K562 (cell line): ENCODE measurements at regions not wholly inside any gene's neighbourhood (a gene's known extent, or its start where the extent isn't known, plus 50 kb on each side); places are given as distances from the start of the nearest gene placed in this dataset.

Experiments used
- ATAC-seq: fragments of 200-7000 bp; cut with Tn5 transposase; 3 replicates; pipeline ENCODE4 v1.9.1; 2020; ENCODE audit warnings: moderate library complexity
- BruUV-seq: library from RNA; stranded (reverse); fragments of 400-500 nt; replicated peaks from 2 replicates; lab custom pipeline; 2021; lab: Mats Ljungman, UMichigan
- CTCF ChIA-PET: fragments of 300-600 bp; formaldehyde crosslinking; extraction: SDS; loops from one replicate; lab custom pipeline; 2021; ENCODE audit warnings: low intra/inter-chr PET ratio; lab: Yijun Ruan, JAX
- POLR2A ChIA-PET: fragments of 300-600, 350-650 bp; sonication (Branson Sonifier 250); formaldehyde crosslinking; extraction: SDS; loops from one replicate; lab custom pipeline; 2021; ENCODE audit warnings: antibody characterized with exemption, inconsistent platforms; lab: Yijun Ruan, JAX
- DNase-seq, 4 experiments: peaks; one replicate each; pipeline versions ENCODE4 v3.0.0 to v3.0.0-alpha.2; 2011 to 2018; ENCODE audit warnings: low spot score in 3 of 4, mixed read lengths in 3 of 4; ENCODE audit errors: extremely low read depth in 1 of 4
- FAIRE-seq: peaks from 2 replicates; lab custom pipeline; 2011; peaks lifted over from hg19 to GRCh38; lab: Jason Lieb, UNC
- H2AFZ ChIP-seq: 2 replicates; pipeline ENCODE4 v1.6.0; 2011; ENCODE audit warnings: low read depth, low read length, control low read depth, inconsistent platforms
- H3K27ac ChIP-seq: fragments of 200-600 bp; 3 replicates; pipeline ENCODE4 v1.8.0; 2011; ENCODE audit warnings: low read depth, mild to moderate bottlenecking, control low read depth, inconsistent platforms, low read length, moderate library complexity, mixed read lengths; ENCODE audit errors: extremely low read depth
- H3K27me3 ChIP-seq, 2 experiments: fragments of 300-600 bp in 1 of 2; 2 replicates in 1 of 2; 3 replicates in 1 of 2; pipeline versions ENCODE4 v1.6.0 to v1.8.0; 2011; ENCODE audit warnings: inconsistent platforms in 2 of 2, low read length in 2 of 2, mild to moderate bottlenecking in 1 of 2, mixed read lengths in 1 of 2, moderate library complexity in 1 of 2; ENCODE audit not compliant: control insufficient read depth in 2 of 2, insufficient read depth in 2 of 2
- H3K36me3 ChIP-seq: fragments of 300-600 bp; 3 replicates; pipeline ENCODE4 v1.8.0; 2011; ENCODE audit warnings: mild to moderate bottlenecking, low read length, inconsistent platforms; ENCODE audit not compliant: control insufficient read depth, insufficient read depth
- H3K4me1 ChIP-seq, 2 experiments: fragments of 200-600 bp in 1 of 2; replicated peaks in 1 of 2; 2 replicates in 1 of 2; 3 replicates in 1 of 2; pipeline versions ENCODE4 v1.5.1 to v1.8.0; 2011; ENCODE audit warnings: inconsistent platforms in 2 of 2, low read length in 2 of 2, mild to moderate bottlenecking in 1 of 2, mixed read lengths in 1 of 2, moderate library complexity in 1 of 2; ENCODE audit not compliant: control insufficient read depth in 2 of 2, insufficient read depth in 2 of 2
- H3K4me2 ChIP-seq: 2 replicates; pipeline ENCODE4 v1.6.1; 2011; ENCODE audit warnings: low read length, control low read depth, inconsistent platforms, mixed read lengths; ENCODE audit not compliant: insufficient read depth
- H3K4me3 ChIP-seq: fragments of 200-600 bp; sonication (generic), shearing (Covaris generic); 2 replicates; pipeline ENCODE4 v1.5.1; 2016; ENCODE audit warnings: control low read depth, inconsistent platforms
- H3K79me2 ChIP-seq: fragments of 200-600 bp; 3 replicates; pipeline ENCODE4 v1.8.0; 2011; ENCODE audit warnings: low read length, inconsistent platforms; ENCODE audit not compliant: control insufficient read depth, insufficient read depth
- H3K9ac ChIP-seq, 2 experiments: 2 replicates each; pipeline versions ENCODE4 v1.6.0 to v1.6.1; 2011; ENCODE audit warnings: low read depth in 2 of 2, low read length in 2 of 2, control low read depth in 1 of 2, inconsistent platforms in 1 of 2, mild to moderate bottlenecking in 1 of 2, mixed read lengths in 1 of 2; ENCODE audit not compliant: insufficient read depth in 1 of 2
- H3K9me1 ChIP-seq: one replicate; pipeline ENCODE4 v1.6.0; 2011; ENCODE audit warnings: inconsistent platforms, mild to moderate bottlenecking, low read length, moderate library complexity; ENCODE audit not compliant: control insufficient read depth, insufficient read depth
- H3K9me3 ChIP-seq: replicated peaks from 2 replicates; pipeline ENCODE4 v1.5.1; 2011; ENCODE audit warnings: low read depth, low read length, inconsistent platforms; ENCODE audit not compliant: control insufficient read depth, insufficient read depth
- H4K20me1 ChIP-seq: replicated peaks from 2 replicates; pipeline ENCODE4 v1.6.1; 2011; ENCODE audit warnings: low read length, inconsistent platforms, mixed read lengths; ENCODE audit not compliant: control insufficient read depth, insufficient read depth
- KLF16 ChIP-seq: IDR thresholded peaks from 2 replicates; pipeline ENCODE4 v1.6.1; 2016; ENCODE audit warnings: antibody characterized with exemption
- MEF2D ChIP-seq: conservative IDR thresholded peaks from 2 replicates; pipeline ENCODE4 v1.6.1; 2016; ENCODE audit warnings: low read depth, missing genetic modification characterization, missing compliant biosample characterization
- NCOA6 ChIP-seq: fragments of 450-650 bp; IDR thresholded peaks from 2 replicates; pipeline ENCODE4 v1.6.1; 2017; ENCODE audit warnings: mild to moderate bottlenecking
- PHB ChIP-seq: fragments of 250-450 bp; sonication (Bioruptor Pico); IDR thresholded peaks from 2 replicates; pipeline ENCODE4 v1.5.0; 2021
- ZNF212 ChIP-seq: fragments of 450-650 bp; formaldehyde crosslinking; IDR thresholded peaks from 2 replicates; pipeline ENCODE4 v1.4.0; 2020; ENCODE audit warnings: mild to moderate bottlenecking
- ZNF316 ChIP-seq: fragments of 450-650 bp; IDR thresholded peaks from 2 replicates; pipeline ENCODE4 v1.6.1; 2016
- ZNF384 ChIP-seq: IDR thresholded peaks from 2 replicates; pipeline ENCODE4 v1.6.1; 2012; ENCODE audit warnings: low read depth, low read length, improper control_type of control experiment
- ZNF583 ChIP-seq: fragments of 250-450 bp; sonication (Bioruptor Pico); IDR thresholded peaks from 2 replicates; pipeline ENCODE4 v1.4.0; 2020
- WGBS: fragments of 100-300 bp; shearing (Covaris generic); methylation state at CpG from one replicate; pipeline ENCODE4 v1.1.6; 2016; ENCODE audit warnings: low coverage, mixed read lengths; ENCODE audit not compliant: insufficient coverage; ENCODE audit errors: missing lambda C conversion rate; 5-methylcytosine and 5-hydroxymethylcytosine counted together
- in situ Hi-C: fragments of 300-500 bp; cut with MboI; formaldehyde crosslinking; loops from 4 replicates; pipeline ENCODE4 v1.15.0; 2018; ENCODE audit warnings: inconsistent platforms, mixed read lengths
- intact Hi-C: fragments of 100-400 bp; cut with micrococcal nuclease; formaldehyde crosslinking; loops from 2 replicates; pipeline ENCODE4 v1.14.2; 2022
- TF ChIP-seq, protein P1 (sequence below): sonication (generic); formaldehyde crosslinking; IDR thresholded peaks from 2 replicates; pipeline ENCODE4 v1.8.1; 2023; ENCODE audit warnings: mild to moderate bottlenecking, missing genetic modification reagents, moderate library complexity
- TF ChIP-seq, protein P2 (sequence below): fragments of 250-450 bp; sonication (Bioruptor Pico); IDR thresholded peaks from 2 replicates; pipeline ENCODE4 v1.5.0; 2021; ENCODE audit warnings: mild to moderate bottlenecking, borderline replicate concordance
- TF ChIP-seq, protein P3 (sequence below): fragments of 450-650 bp; formaldehyde crosslinking; IDR thresholded peaks from 2 replicates; pipeline ENCODE4 v1.4.0; 2020; ENCODE audit warnings: mild to moderate bottlenecking, moderate library complexity
- TF ChIP-seq, protein P4 (sequence below): sonication (generic); IDR thresholded peaks from 2 replicates; pipeline ENCODE4 v1.6.1; 2016
- TF ChIP-seq, protein P5 (sequence below): IDR thresholded peaks from 2 replicates; pipeline ENCODE4 v1.6.1; 2016; ENCODE audit warnings: missing genetic modification characterization, missing compliant biosample characterization

DNA sequence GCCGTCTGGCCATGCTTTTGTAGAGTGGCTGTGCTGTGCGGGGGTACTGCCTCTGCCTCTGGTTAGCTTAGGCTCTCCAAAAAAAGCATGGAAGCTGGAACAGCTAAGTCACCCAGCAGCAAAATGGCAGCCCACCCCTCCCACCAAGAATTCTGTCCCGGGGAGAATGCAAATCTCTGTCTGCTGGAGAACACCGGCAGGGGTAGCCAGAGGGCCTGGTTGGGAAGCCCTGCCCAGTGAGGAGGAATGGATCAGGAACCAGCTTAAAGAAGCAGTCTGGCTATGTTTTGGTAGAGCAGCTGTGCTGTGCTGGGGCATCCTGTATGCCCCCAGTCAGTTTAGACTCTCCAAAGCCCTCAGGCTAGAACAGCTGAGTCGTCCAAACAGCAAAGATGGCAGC is 56.2 kb upstream of the PTPRG start:
- H3K9me3 ChIP-seq: no peaks in the 10 kb centered on the region
- no peaks in the 10 kb centered on the region for H3K79me2 ChIP-seq
- intact Hi-C loops (no loop called here), in situ Hi-C loops (no loop called here)
- FAIRE-seq (no peak), ATAC-seq (no peak), DNase-seq (no peak)
- no peak overlapping the region for H3K27ac ChIP-seq
- no peaks in the 10 kb centered on the region for H3K36me3 ChIP-seq
- no peak overlapping the region for H3K4me2 ChIP-seq
- peaks cover 0 to 7% of the 10 kb centered on the region in 2 experiments; a peak in 2 of 5 replicates for H3K27me3 ChIP-seq
- no peak overlapping the region for H2AFZ ChIP-seq
- no peak overlapping the region for H3K9ac ChIP-seq
- no peaks in the 10 kb centered on the region for H4K20me1 ChIP-seq
- no TSS peak for BruUV-seq
- CTCF ChIA-PET: no interaction called here
- H3K4me3 ChIP-seq: no peak overlapping the region
- WGBS: 0% methylated on average over 1 of the region's 5 CpGs
- H3K4me1 ChIP-seq: no peaks in the 10 kb centered on the region
- H3K9me1 ChIP-seq: no peaks in the 10 kb centered on the region
- TF ChIP-seq PHB (no peak), MEF2D (no peak), NCOA6 (no peak), KLF16 (no peak), ZNF212 (CRISPR knock-in tag) (no peak), ZNF583 (CRISPR knock-in tag) (no peak), ZNF316 (no peak), ZNF384 (no peak)
- TF ChIP-seq, protein P1, sequence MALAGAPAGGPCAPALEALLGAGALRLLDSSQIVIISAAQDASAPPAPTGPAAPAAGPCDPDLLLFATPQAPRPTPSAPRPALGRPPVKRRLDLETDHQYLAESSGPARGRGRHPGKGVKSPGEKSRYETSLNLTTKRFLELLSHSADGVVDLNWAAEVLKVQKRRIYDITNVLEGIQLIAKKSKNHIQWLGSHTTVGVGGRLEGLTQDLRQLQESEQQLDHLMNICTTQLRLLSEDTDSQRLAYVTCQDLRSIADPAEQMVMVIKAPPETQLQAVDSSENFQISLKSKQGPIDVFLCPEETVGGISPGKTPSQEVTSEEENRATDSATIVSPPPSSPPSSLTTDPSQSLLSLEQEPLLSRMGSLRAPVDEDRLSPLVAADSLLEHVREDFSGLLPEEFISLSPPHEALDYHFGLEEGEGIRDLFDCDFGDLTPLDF: no peak
- TF ChIP-seq, protein P2, sequence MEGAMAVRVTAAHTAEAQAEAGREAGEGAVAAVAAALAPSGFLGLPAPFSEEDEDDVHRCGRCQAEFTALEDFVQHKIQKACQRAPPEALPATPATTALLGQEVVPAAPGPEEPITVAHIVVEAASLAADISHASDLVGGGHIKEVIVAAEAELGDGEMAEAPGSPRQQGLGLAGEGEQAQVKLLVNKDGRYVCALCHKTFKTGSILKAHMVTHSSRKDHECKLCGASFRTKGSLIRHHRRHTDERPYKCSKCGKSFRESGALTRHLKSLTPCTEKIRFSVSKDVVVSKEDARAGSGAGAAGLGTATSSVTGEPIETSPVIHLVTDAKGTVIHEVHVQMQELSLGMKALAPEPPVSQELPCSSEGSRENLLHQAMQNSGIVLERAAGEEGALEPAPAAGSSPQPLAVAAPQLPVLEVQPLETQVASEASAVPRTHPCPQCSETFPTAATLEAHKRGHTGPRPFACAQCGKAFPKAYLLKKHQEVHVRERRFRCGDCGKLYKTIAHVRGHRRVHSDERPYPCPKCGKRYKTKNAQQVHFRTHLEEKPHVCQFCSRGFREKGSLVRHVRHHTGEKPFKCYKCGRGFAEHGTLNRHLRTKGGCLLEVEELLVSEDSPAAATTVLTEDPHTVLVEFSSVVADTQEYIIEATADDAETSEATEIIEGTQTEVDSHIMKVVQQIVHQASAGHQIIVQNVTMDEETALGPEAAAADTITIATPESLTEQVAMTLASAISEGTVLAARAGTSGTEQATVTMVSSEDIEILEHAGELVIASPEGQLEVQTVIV (CRISPR knock-in tag): no peak
- TF ChIP-seq, protein P3, sequence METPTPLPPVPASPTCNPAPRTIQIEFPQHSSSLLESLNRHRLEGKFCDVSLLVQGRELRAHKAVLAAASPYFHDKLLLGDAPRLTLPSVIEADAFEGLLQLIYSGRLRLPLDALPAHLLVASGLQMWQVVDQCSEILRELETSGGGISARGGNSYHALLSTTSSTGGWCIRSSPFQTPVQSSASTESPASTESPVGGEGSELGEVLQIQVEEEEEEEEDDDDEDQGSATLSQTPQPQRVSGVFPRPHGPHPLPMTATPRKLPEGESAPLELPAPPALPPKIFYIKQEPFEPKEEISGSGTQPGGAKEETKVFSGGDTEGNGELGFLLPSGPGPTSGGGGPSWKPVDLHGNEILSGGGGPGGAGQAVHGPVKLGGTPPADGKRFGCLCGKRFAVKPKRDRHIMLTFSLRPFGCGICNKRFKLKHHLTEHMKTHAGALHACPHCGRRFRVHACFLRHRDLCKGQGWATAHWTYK: no peak
- TF ChIP-seq, protein P4, sequence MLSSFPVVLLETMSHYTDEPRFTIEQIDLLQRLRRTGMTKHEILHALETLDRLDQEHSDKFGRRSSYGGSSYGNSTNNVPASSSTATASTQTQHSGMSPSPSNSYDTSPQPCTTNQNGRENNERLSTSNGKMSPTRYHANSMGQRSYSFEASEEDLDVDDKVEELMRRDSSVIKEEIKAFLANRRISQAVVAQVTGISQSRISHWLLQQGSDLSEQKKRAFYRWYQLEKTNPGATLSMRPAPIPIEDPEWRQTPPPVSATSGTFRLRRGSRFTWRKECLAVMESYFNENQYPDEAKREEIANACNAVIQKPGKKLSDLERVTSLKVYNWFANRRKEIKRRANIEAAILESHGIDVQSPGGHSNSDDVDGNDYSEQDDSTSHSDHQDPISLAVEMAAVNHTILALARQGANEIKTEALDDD: no peak
- TF ChIP-seq, protein P5, sequence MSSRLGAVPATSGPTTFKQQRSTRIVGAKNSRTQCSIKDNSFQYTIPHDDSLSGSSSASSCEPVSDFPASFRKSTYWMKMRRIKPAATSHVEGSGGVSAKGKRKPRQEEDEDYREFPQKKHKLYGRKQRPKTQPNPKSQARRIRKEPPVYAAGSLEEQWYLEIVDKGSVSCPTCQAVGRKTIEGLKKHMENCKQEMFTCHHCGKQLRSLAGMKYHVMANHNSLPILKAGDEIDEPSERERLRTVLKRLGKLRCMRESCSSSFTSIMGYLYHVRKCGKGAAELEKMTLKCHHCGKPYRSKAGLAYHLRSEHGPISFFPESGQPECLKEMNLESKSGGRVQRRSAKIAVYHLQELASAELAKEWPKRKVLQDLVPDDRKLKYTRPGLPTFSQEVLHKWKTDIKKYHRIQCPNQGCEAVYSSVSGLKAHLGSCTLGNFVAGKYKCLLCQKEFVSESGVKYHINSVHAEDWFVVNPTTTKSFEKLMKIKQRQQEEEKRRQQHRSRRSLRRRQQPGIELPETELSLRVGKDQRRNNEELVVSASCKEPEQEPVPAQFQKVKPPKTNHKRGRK: no peak
- POLR2A ChIA-PET: no interaction called here
